Suprapubic skin (tissue), 4 donors: ENCODE measurements at regions not wholly inside any gene's neighbourhood (a gene's known extent, or its start where the extent isn't known, plus 50 kb on each side); places are given as distances from the start of the nearest gene placed in this dataset.

ENCODE experiments used
- DNase-seq, 2 donors: peaks; one replicate each; pipeline ENCODE4 v3.0.0-alpha.2; 2019; ENCODE audit warnings: low spot score in 2 of 2
- H3K27ac ChIP-seq: fragments of 200-600 bp; sonication (generic); one replicate; pipeline ENCODE4 v1.5.1; 2019
- H3K27me3 ChIP-seq: fragments of 200-600 bp; sonication (generic); one replicate; pipeline ENCODE4 v1.5.1; 2019
- H3K36me3 ChIP-seq: fragments of 200-600 bp; sonication (generic); one replicate; pipeline ENCODE4 v1.5.1; 2019
- H3K4me1 ChIP-seq: fragments of 200-600 bp; sonication (generic); one replicate; pipeline ENCODE4 v1.5.1; 2019
- H3K4me3 ChIP-seq: fragments of 200-600 bp; sonication (generic); one replicate; pipeline ENCODE4 v1.5.1; 2019; ENCODE audit warnings: mild to moderate bottlenecking
- H3K9me3 ChIP-seq: fragments of 200-600 bp; sonication (generic); one replicate; pipeline ENCODE4 v1.5.1; 2019
- EP300 ChIP-seq: sonication (generic); formaldehyde crosslinking; IDR thresholded peaks from one replicate; pipeline ENCODE4 v1.6.1; 2017; ENCODE audit warnings: antibody characterized with exemption
- POLR2A ChIP-seq, 2 donors: fragments of 450-650 bp; IDR thresholded peaks; one replicate each; pipeline ENCODE4 v1.6.1; 2017; ENCODE audit warnings: antibody characterized with exemption in 2 of 2, mild to moderate bottlenecking in 2 of 2, moderate library complexity in 2 of 2
- POLR2AphosphoS5 ChIP-seq, 3 donors: sonication (generic); formaldehyde crosslinking; IDR thresholded peaks; one replicate each; pipeline ENCODE4 v1.6.1; 2017; ENCODE audit warnings: antibody characterized with exemption in 3 of 3
- WGBS: methylation state at CpG from one replicate; pipeline ENCODE4 v1.1.5; 2018; 5-methylcytosine and 5-hydroxymethylcytosine counted together
- TF ChIP-seq, protein P1 (sequence below), 2 donors: fragments of 200-600 bp in 1 of 2; fragments of 450-650 bp in 1 of 2; sonication (generic) in 1 of 2; IDR thresholded peaks; one replicate each; pipeline ENCODE4 v1.5.1; 2016 to 2019; ENCODE audit warnings: antibody characterized with exemption in 2 of 2, mild to moderate bottlenecking in 1 of 2, moderate library complexity in 1 of 2

DNA sequence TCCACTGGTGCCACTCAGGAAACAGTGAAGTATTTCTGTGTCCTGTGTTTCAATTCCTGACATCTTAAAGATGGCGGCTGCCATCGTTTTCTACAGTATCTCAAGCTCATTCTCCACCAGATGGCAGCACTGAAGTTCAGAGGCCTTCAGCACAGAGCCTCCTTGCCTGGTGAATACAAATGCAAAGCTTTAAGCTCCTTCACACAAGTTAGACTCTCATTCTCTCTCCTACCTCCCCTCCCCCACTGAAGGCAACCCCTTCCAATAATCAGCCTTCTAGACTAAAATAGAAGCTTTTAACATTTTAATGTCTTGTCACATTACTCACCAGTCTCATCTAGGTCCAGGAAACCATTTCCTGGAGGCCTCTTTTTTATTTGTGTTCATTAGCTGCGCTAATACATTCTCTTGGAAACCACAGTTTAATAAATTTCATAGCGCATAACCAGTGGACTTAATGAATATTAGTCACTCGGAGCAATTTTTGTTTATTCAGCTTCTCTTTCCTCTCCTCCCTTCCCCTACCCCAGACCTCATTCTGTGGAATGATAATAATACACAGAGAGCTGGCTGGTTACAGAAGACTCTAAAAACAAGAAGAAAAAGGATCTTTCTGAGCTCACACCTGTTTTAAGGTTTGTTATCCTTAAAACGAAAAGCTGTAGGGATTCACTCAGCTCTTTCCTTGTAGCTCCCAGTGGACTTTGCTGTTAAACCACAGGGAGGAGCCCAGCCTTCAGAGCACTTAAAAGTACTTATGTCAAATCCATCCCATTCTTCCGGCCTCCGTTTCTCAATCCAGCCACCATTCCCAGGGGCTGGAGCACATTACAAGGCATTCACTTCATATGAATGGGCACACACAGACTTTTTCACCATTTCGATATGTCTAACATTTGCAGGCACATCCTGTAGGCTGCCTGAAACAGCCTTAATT, 384.9 kb downstream of the HLX start:
- DNase-seq, result peak in 1 of 2 donors; percentile 61
- H3K4me3 ChIP-seq, result no peak overlapping the region
- H3K9me3 ChIP-seq, result no peaks in the 10 kb centered on the region
- no peak for TF ChIP-seq POLR2A (IDR thresholded peaks at IDR 0.05)
- TF ChIP-seq, protein P1, sequence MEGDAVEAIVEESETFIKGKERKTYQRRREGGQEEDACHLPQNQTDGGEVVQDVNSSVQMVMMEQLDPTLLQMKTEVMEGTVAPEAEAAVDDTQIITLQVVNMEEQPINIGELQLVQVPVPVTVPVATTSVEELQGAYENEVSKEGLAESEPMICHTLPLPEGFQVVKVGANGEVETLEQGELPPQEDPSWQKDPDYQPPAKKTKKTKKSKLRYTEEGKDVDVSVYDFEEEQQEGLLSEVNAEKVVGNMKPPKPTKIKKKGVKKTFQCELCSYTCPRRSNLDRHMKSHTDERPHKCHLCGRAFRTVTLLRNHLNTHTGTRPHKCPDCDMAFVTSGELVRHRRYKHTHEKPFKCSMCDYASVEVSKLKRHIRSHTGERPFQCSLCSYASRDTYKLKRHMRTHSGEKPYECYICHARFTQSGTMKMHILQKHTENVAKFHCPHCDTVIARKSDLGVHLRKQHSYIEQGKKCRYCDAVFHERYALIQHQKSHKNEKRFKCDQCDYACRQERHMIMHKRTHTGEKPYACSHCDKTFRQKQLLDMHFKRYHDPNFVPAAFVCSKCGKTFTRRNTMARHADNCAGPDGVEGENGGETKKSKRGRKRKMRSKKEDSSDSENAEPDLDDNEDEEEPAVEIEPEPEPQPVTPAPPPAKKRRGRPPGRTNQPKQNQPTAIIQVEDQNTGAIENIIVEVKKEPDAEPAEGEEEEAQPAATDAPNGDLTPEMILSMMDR (IDR thresholded peaks at IDR 0.05), result peak; percentile 36 to 48
- H3K36me3 ChIP-seq, result no peaks in the 10 kb centered on the region
- no peaks in the 10 kb centered on the region for H3K27me3 ChIP-seq
- no peak overlapping the region for H3K27ac ChIP-seq
- WGBS, result 69% methylated on average over 9 of the region's 9 CpGs
- H3K4me1 ChIP-seq, result no peaks in the 10 kb centered on the region

DNA sequence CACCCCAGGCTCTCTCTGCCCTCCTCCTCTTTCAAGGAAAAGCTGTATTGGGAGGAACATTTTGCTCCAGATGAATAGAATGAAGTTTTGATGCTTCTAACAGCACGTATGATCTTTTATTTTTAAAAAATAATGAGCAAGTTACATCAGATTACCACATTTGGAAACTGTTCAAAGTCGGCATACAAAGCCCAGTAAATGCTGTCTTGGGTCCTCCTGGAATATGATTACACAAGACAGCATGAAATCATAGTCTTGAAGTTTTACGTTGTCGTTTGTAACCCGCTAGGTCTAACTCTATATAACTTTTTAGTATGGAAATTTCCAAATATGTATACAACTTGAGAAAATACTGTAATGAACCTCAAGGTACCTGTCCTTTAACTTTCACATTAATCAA, 385.6 kb downstream of the HLX start:
- no peaks in the 10 kb centered on the region for H3K36me3 ChIP-seq
- no peaks in the 10 kb centered on the region for H3K4me1 ChIP-seq
- H3K4me3 ChIP-seq, result no peak overlapping the region
- no peaks in the 10 kb centered on the region for H3K9me3 ChIP-seq
- H3K27ac ChIP-seq, result no peak overlapping the region
- H3K27me3 ChIP-seq, result no peaks in the 10 kb centered on the region
- TF ChIP-seq EP300 (no peak), POLR2AphosphoS5 (IDR thresholded peaks at IDR 0.05) (no peak), POLR2A (IDR thresholded peaks at IDR 0.05) (no peak)
- TF ChIP-seq, protein P1 (IDR thresholded peaks at IDR 0.05), result no peak
- DNase-seq, result no peak
- 58% methylated on average over 5 of the region's 5 CpGs for WGBS

DNA sequence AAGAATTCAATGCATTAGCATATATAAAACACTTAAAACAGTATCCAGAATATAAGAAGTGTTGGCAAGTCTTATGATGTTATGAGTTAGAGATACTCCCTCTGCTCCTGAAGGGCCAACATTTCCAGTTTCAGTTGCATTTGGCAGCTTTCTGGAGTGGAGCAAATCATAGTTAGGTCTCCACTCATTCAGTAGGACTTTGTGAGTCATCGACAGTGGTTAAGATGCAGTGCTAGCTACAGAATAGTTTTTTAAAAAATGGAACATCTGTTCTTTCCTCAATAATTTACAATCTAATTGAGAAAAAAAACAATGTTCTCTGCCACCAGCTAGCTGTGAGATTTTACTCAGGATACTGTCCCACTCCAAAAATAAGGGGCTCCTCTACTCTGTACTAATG, 389.1 kb downstream of the HLX start:
- Histone ChIP-seq H3K4me3 (no peak overlapping the region), H3K36me3 (no peaks in the 10 kb centered on the region), H3K27me3 (no peaks in the 10 kb centered on the region), H3K9me3 (no peaks in the 10 kb centered on the region), H3K4me1 (no peaks in the 10 kb centered on the region), H3K27ac (no peak overlapping the region)
- 67% methylated on average over 1 of the region's 1 CpG for WGBS
- no peak for TF ChIP-seq POLR2AphosphoS5 (IDR thresholded peaks at IDR 0.05)
- no peak for TF ChIP-seq EP300
- TF ChIP-seq POLR2A (IDR thresholded peaks at IDR 0.05), result no peak
- TF ChIP-seq, protein P1 (IDR thresholded peaks at IDR 0.05), result no peak
- no peak for DNase-seq

DNA sequence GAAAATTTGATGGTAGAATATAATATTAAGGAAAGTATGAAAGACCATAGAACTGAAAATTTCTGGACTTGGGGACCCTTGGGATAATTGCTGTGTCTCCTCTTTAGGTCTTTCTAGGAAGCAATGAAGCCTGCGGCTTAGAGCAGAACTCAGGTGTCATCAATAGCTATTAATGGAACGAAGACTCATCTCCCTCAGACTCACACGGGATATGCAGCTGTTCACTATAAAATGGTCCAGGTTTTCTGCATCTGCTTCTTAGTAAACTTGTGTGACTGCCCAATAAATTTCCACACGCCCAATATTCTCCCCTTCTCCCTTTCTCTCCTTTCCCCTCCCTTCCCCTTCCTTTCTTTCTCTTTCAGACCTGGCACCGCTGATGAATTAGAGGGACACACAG, 392.5 kb downstream of the HLX start:
- DNase-seq, result no peak
- Histone ChIP-seq H3K36me3 (no peaks in the 10 kb centered on the region), H3K4me1 (no peaks in the 10 kb centered on the region), H3K4me3 (no peak overlapping the region), H3K27ac (no peak overlapping the region), H3K27me3 (no peaks in the 10 kb centered on the region), H3K9me3 (no peaks in the 10 kb centered on the region)
- TF ChIP-seq POLR2AphosphoS5 (IDR thresholded peaks at IDR 0.05), result no peak
- no peak for TF ChIP-seq POLR2A (IDR thresholded peaks at IDR 0.05)
- TF ChIP-seq, protein P1 (IDR thresholded peaks at IDR 0.05), result no peak
- no peak for TF ChIP-seq EP300
- 78% methylated on average over 5 of the region's 5 CpGs for WGBS

DNA sequence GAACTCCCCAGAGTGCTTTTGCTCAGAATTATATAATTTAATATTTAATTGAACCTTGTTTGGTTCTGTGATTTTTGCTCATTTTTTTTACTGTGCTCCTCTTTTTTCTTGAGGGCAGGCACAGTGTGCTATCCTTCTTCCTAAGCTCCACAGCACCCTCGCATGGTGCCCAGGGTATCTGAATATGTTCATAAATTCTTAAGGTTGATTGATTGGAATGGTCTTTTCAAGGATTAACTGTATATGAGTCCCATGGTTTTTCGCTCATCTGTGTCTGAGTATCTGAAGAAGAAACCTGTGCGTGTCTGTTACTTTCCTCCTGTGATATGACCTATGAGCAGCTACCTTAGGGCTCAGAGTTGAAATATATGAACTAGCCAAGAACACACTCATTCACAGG, 393.7 kb downstream of the HLX start:
- TF ChIP-seq POLR2AphosphoS5 (IDR thresholded peaks at IDR 0.05) (no peak), POLR2A (IDR thresholded peaks at IDR 0.05) (no peak), EP300 (no peak)
- TF ChIP-seq, protein P1 (IDR thresholded peaks at IDR 0.05), result no peak
- Histone ChIP-seq H3K4me1 (no peaks in the 10 kb centered on the region), H3K27ac (no peak overlapping the region), H3K9me3 (no peaks in the 10 kb centered on the region), H3K27me3 (no peaks in the 10 kb centered on the region), H3K4me3 (no peak overlapping the region), H3K36me3 (no peaks in the 10 kb centered on the region)
- no peak for DNase-seq
- WGBS, result 88% methylated on average over 3 of the region's 3 CpGs
